ENCODE measurements at regions not wholly inside any gene's neighbourhood (a gene's known extent, or its start where the extent isn't known, plus 50 kb on each side); places are given as distances from the start of the nearest gene placed in this dataset.
A peak's percentile ranks its signal among the peaks of the same experiment; 100 is the strongest.

- intact Hi-C loops (cut with micrococcal nuclease), result loop anchor here (2.0 to 10.0 kb wide), 4 partner anchors 53 to 173 kb away; no protein-coding TSS in a partner anchor
These were observed 1023.0 kb upstream of the ACVR2A start for GRCh38 chr2:146821836-146822316.

DNA sequence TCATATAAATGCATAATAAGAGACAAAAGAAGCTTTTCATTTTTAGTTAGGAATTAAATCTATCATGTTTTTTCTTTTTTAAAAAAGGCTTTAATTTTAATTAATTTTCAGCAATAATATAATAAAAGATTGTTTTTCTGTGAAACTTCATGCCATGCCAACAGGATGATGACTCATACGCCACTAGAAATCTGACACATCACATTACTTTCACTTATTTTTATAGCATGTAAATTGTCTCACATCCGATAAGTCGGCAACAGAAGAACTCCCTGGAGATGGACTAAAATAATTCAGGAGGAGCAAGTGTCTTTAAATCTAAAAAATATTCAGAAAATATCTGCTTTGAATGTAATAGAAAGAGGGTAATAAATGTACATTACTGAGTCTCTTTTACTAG, 1024.2 kb upstream of the ACVR2A start:
- Histone ChIP-seq H3K4me2 (ENCODE audit: low read length) (peak overlapping the region; percentile 67), H3K9me3 (ENCODE audit: low read length) (no peaks in the 10 kb centered on the region), H3F3A (ENCODE audit: low read length, unreplicated experiment) (no peaks in the 10 kb centered on the region), H3K79me2 (ENCODE audit: low read length) (no peaks in the 10 kb centered on the region), H4K20me1 (ENCODE audit: low read length) (no peaks in the 10 kb centered on the region), H2AFZ (ENCODE audit: low read length) (no peak overlapping the region), H3K4me3 (ENCODE audit: low read length) (peak overlapping the region; percentile 29; the same call in 1 of the 2 replicates), H3K27ac (ENCODE audit: low read length) (peak overlapping the region; percentile 49), H3K4me1 (ENCODE audit: insufficient read depth, low read length) (peaks cover 58% of the 10 kb centered on the region), H3K27me3 (ENCODE audit: low read length) (no peaks in the 10 kb centered on the region), H3K9me2 (replicated peaks; ENCODE audit: low read length) (no peaks in the 10 kb centered on the region), H3K9ac (ENCODE audit: low read length) (peak overlapping the region; percentile 19; the same call in 1 of the 2 replicates), H3K36me3 (ENCODE audit: low read depth, low read length) (no peaks in the 10 kb centered on the region)
- TF ChIP-seq EZH2 (IDR thresholded peaks at IDR 0.05; ENCODE audit: low read length, unreplicated experiment), result no peak
- no peak for TF ChIP-seq EZH2phosphoT487 (IDR thresholded peaks at IDR 0.05; ENCODE audit: borderline replicate concordance, low read length)
- TF ChIP-seq, protein P1, sequence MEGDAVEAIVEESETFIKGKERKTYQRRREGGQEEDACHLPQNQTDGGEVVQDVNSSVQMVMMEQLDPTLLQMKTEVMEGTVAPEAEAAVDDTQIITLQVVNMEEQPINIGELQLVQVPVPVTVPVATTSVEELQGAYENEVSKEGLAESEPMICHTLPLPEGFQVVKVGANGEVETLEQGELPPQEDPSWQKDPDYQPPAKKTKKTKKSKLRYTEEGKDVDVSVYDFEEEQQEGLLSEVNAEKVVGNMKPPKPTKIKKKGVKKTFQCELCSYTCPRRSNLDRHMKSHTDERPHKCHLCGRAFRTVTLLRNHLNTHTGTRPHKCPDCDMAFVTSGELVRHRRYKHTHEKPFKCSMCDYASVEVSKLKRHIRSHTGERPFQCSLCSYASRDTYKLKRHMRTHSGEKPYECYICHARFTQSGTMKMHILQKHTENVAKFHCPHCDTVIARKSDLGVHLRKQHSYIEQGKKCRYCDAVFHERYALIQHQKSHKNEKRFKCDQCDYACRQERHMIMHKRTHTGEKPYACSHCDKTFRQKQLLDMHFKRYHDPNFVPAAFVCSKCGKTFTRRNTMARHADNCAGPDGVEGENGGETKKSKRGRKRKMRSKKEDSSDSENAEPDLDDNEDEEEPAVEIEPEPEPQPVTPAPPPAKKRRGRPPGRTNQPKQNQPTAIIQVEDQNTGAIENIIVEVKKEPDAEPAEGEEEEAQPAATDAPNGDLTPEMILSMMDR (conservative IDR thresholded peaks at IDR 0.05; ENCODE audit: low read depth, low read length), result no peak
- DNase-seq (peak; percentile 82), ATAC-seq (peak; percentile 43; the same call in 1 of the 2 replicates)
- BruUV-seq (replicated peaks), result no TSS peak
- intact Hi-C loops (cut with micrococcal nuclease), result loop anchor here (2.0 to 10.0 kb wide), 4 partner anchors 54 to 174 kb away; no protein-coding TSS in a partner anchor
- POLR2A ChIA-PET (ENCODE audit: unreplicated experiment), result no interaction called here
- CTCF ChIA-PET, result no interaction called here

More at GRCh38 chr2:146821836-146822316, 1023.0 kb upstream of the ACVR2A start:
- TF ChIP-seq, protein P1 (conservative IDR thresholded peaks at IDR 0.05; ENCODE audit: low read depth, low read length), result no peak
- Histone ChIP-seq H3K4me1 (ENCODE audit: insufficient read depth, low read length) (peaks cover 54% of the 10 kb centered on the region), H3K4me3 (ENCODE audit: low read length) (peak overlapping the region; percentile 4; the same call in 1 of the 2 replicates), H4K20me1 (ENCODE audit: low read length) (no peaks in the 10 kb centered on the region), H3K4me2 (ENCODE audit: low read length) (peak overlapping the region; percentile 67), H3F3A (ENCODE audit: low read length, unreplicated experiment) (no peaks in the 10 kb centered on the region), H3K9me3 (ENCODE audit: low read length) (no peaks in the 10 kb centered on the region), H3K27me3 (ENCODE audit: low read length) (no peaks in the 10 kb centered on the region), H2AFZ (ENCODE audit: low read length) (no peak overlapping the region), H3K9me2 (replicated peaks; ENCODE audit: low read length) (no peaks in the 10 kb centered on the region), H3K36me3 (ENCODE audit: low read depth, low read length) (no peaks in the 10 kb centered on the region), H3K9ac (ENCODE audit: low read length) (0 out of 2 replicates have a peak overlapping the region, but pooled peaks have one; percentile 19), H3K79me2 (ENCODE audit: low read length) (no peaks in the 10 kb centered on the region), H3K27ac (ENCODE audit: low read length) (peak overlapping the region; percentile 49)
- no TSS peak for BruUV-seq (replicated peaks)
- DNase-seq (peak; percentile 65), ATAC-seq (peak; percentile 75)
- ChIA-PET POLR2A (ENCODE audit: unreplicated experiment) (interaction anchor here (0.6 kb wide), 1 partner anchor 647 kb away, joined by 5 read pairs; no protein-coding TSS in a partner anchor), CTCF (interaction anchor here (0.7 kb wide), 2 partner anchors 84 to 916 kb away, joined by 6 to 7 read pairs; no protein-coding TSS in a partner anchor)

DNA sequence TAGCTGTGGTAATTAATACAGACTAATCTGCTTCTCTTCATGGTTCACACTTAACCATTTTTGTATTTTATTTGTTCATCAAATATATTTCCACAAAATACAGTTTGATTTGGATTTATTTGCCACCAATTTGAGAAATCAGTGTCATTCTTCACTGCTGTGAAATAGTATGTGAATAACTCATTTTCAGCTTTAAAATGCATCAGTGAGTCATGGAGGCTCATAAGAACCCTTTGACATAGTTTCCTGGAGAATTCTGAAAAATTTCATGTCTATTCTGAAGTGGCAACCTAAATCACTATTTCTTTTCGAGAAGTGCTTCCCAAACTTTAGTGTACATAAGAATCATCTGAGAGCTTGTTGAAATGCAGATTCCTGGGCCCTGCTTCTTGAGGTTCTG, 1026.7 kb upstream of the ACVR2A start:
- H3K4me1 ChIP-seq (ENCODE audit: insufficient read depth, low read length), result peaks cover 68% of the 10 kb centered on the region
- BruUV-seq (replicated peaks), result no TSS peak
- no peaks in the 10 kb centered on the region for H3K9me2 ChIP-seq (replicated peaks; ENCODE audit: low read length)
- no peak overlapping the region for H2AFZ ChIP-seq (ENCODE audit: low read length)
- H3K4me2 ChIP-seq (ENCODE audit: low read length), result peak overlapping the region; percentile 49
- H3K9ac ChIP-seq (ENCODE audit: low read length), result no peak overlapping the region; the same call in 1 of the 2 replicates
- H3K9me3 ChIP-seq (ENCODE audit: low read length), result no peaks in the 10 kb centered on the region
- H3F3A ChIP-seq (ENCODE audit: low read length, unreplicated experiment), result no peaks in the 10 kb centered on the region
- ChIA-PET CTCF (interaction anchor here (0.6 kb wide), 1 partner anchor 51 kb away, joined by 3 read pairs; no protein-coding TSS in a partner anchor), POLR2A (ENCODE audit: unreplicated experiment) (no interaction called here)
- DNase-seq (peak; percentile 59), ATAC-seq (peak; percentile 55)
- H4K20me1 ChIP-seq (ENCODE audit: low read length), result no peaks in the 10 kb centered on the region
- peak overlapping the region; percentile 33 for H3K27ac ChIP-seq (ENCODE audit: low read length)
- no peaks in the 10 kb centered on the region for H3K36me3 ChIP-seq (ENCODE audit: low read depth, low read length)
- TF ChIP-seq EZH2 (IDR thresholded peaks at IDR 0.05; ENCODE audit: low read length, unreplicated experiment), result no peak
- intact Hi-C loops (cut with micrococcal nuclease), result no loop called here
- no peak overlapping the region for H3K4me3 ChIP-seq (ENCODE audit: low read length)
- no peaks in the 10 kb centered on the region for H3K79me2 ChIP-seq (ENCODE audit: low read length)
- H3K27me3 ChIP-seq (ENCODE audit: low read length), result no peaks in the 10 kb centered on the region

All from PC-3 (cell line).